ENCODE measurements at regions not wholly inside any gene's neighbourhood (a gene's known extent, or its start where the extent isn't known, plus 50 kb on each side); places are given as distances from the start of the nearest gene placed in this dataset.

DNA sequence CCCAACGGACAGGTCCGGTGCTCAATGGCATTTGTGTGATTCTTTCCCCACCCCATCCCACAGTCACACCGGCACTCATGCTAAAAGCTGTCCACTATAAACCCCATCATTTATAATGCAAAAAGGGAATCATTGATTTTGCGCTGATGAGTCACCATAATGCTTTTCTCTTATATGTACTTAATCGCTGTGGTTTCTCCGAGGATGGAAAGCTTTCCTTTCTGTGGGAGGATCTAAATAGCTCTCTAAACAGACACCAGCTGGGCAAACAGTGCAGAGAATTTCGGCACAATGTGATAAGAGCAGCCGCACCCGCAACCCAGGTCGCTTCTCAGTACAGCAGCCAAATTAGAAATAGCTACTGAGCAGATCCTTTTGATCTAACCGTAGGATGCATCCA lies 85.6 kb downstream of the SETD4 start:
- peaks cover 2% of the 10 kb centered on the region for H3K36me3 Mint-ChIP-seq (ENCODE audit: low read depth)
- H3K9me3 Mint-ChIP-seq (ENCODE audit: low read depth): peaks cover 6% of the 10 kb centered on the region
- DNase-seq (ENCODE audit: low spot score): no peak
- peaks cover 14% of the 10 kb centered on the region for H3K27me3 Mint-ChIP-seq (ENCODE audit: low read depth)
- no peak overlapping the region for H3K4me3 Mint-ChIP-seq (ENCODE audit: unreplicated experiment)
- H3K4me1 Mint-ChIP-seq (ENCODE audit: low read depth): no peaks in the 10 kb centered on the region
- TF ChIP-seq CTCF (IDR thresholded peaks at IDR 0.05): no peak
- H3K27ac Mint-ChIP-seq (ENCODE audit: unreplicated experiment): no peak overlapping the region

DNA sequence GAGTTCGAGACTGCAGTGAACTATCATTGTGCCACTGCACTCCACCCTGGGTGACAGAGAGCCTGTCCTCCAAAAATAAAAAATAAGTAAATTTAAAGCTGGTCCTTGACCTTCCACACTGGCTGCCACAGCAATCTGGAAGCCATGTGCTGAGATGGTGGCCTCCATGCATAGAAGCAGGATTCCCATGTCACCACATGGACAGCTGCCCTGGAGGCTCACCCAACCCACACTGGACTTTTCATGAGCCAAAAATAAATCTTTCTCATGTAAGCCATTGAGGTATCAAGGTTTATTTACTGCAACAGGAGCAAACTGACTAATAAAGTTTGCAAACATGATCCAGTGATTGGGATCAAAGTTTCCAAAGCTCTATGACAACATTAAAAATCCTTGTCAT lies 88.5 kb downstream of the SETD4 start:
- TF ChIP-seq CTCF (IDR thresholded peaks at IDR 0.05): no peak
- Mint-ChIP-seq H3K27ac (ENCODE audit: unreplicated experiment) (no peak overlapping the region), H3K4me1 (ENCODE audit: low read depth) (no peaks in the 10 kb centered on the region), H3K36me3 (ENCODE audit: low read depth) (no peaks in the 10 kb centered on the region), H3K4me3 (ENCODE audit: unreplicated experiment) (no peak overlapping the region), H3K27me3 (ENCODE audit: low read depth) (peaks cover 5% of the 10 kb centered on the region), H3K9me3 (ENCODE audit: low read depth) (no peaks in the 10 kb centered on the region)
- DNase-seq (ENCODE audit: low spot score): no peak

- Mint-ChIP-seq H3K4me1 (ENCODE audit: low read depth) (no peaks in the 10 kb centered on the region), H3K27me3 (ENCODE audit: low read depth) (peaks cover 13% of the 10 kb centered on the region), H3K4me3 (ENCODE audit: unreplicated experiment) (no peak overlapping the region), H3K27ac (ENCODE audit: unreplicated experiment) (no peak overlapping the region), H3K36me3 (ENCODE audit: low read depth) (no peaks in the 10 kb centered on the region), H3K9me3 (ENCODE audit: low read depth) (no peaks in the 10 kb centered on the region)
- no peak for TF ChIP-seq CTCF (IDR thresholded peaks at IDR 0.05)
- DNase-seq (ENCODE audit: low spot score): no peak
Observed at GRCh38 chr21:35969281-35969680, 91.0 kb downstream of the SETD4 start.

GRCh38 chr21:35968564-35968963 lies 91.8 kb downstream of the SETD4 start:
- DNase-seq (ENCODE audit: low spot score): no peak
- Mint-ChIP-seq H3K4me1 (ENCODE audit: low read depth) (no peaks in the 10 kb centered on the region), H3K27me3 (ENCODE audit: low read depth) (peaks cover 14% of the 10 kb centered on the region), H3K4me3 (ENCODE audit: unreplicated experiment) (no peak overlapping the region), H3K27ac (ENCODE audit: unreplicated experiment) (no peak overlapping the region), H3K9me3 (ENCODE audit: low read depth) (no peaks in the 10 kb centered on the region), H3K36me3 (ENCODE audit: low read depth) (no peaks in the 10 kb centered on the region)
- no peak for TF ChIP-seq CTCF (IDR thresholded peaks at IDR 0.05)

GRCh38 chr21:35965699-35966098 lies 94.6 kb downstream of the SETD4 start:
- H3K27me3 Mint-ChIP-seq (ENCODE audit: low read depth): peaks cover 20% of the 10 kb centered on the region
- no peaks in the 10 kb centered on the region for H3K36me3 Mint-ChIP-seq (ENCODE audit: low read depth)
- no peaks in the 10 kb centered on the region for H3K9me3 Mint-ChIP-seq (ENCODE audit: low read depth)
- H3K4me1 Mint-ChIP-seq (ENCODE audit: low read depth): no peaks in the 10 kb centered on the region
- H3K27ac Mint-ChIP-seq (ENCODE audit: unreplicated experiment): no peak overlapping the region
- no peak overlapping the region for H3K4me3 Mint-ChIP-seq (ENCODE audit: unreplicated experiment)
- TF ChIP-seq CTCF (IDR thresholded peaks at IDR 0.05): no peak
- no peak for DNase-seq (ENCODE audit: low spot score)
